ENCODE measurements at regions not wholly inside any gene's neighbourhood (a gene's known extent, or its start where the extent isn't known, plus 50 kb on each side); places are given as distances from the start of the nearest gene placed in this dataset.

DNA sequence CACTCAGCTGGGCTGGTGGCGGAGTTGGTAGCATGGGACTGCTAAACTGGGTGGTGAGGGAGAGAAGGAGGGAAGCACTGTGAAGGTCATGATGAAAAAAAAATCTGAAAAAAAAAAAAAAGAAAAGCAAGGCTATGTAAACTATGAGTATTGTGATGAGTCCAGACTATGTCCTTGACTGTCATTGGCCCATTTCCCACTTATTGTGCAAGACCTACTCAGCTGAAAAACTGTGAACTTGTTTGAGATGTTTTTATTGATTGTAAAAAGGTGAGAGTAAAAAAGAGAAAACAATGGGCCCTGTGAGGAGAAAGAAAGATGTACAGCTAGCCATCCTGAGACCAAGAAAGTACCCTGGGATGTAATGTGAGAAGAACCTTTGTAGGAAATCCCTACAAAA, 798.4 kb upstream of the TENM4 start (continued):
- TF ChIP-seq RELA (IDR thresholded peaks at IDR 0.05; ENCODE audit: borderline replicate concordance, partially characterized antibody) (no peak), SIX5 (IDR thresholded peaks at IDR 0.05; ENCODE audit: low read depth, low read length, severe bottlenecking) (no peak), KDM1A (IDR thresholded peaks at IDR 0.05; ENCODE audit: borderline replicate concordance) (no peak), CBX5 (IDR thresholded peaks at IDR 0.05; ENCODE audit: low read depth) (no peak), ETV6 (conservative IDR thresholded peaks at IDR 0.05 in 1 of 2, IDR thresholded peaks at IDR 0.05 in 1 of 2; ENCODE audit: borderline replicate concordance in 1 of 2, low read depth in 1 of 2) (no peak), MEF2B (IDR thresholded peaks at IDR 0.05; ENCODE audit: partially characterized antibody, poor library complexity, severe bottlenecking) (no peak)

DNA sequence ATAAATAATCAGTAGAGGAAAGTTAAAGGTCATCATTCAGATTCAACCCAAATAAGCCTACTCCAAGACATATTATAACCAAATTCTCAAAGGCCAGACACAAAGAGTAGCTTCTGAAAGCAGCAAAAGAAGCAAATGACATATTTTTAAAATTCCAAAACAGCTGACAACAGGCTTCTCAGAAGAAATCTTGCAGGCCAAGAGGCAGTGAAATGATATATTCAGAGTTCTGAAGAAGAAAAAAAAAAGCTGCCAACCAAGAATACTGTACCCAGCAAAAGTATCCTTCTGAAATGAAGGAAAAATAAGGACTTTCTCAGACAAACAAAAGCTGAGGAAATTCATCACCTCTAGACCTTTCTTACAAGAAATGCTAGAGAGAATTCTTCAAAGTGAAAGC, 787.1 kb upstream of the TENM4 start:
- no peaks in the 10 kb centered on the region for H3K4me1 ChIP-seq (ENCODE audit: control insufficient read depth, insufficient read depth, low read length)
- FAIRE-seq, result no peak
- no peak for ATAC-seq
- RAD21 ChIA-PET (ENCODE audit: unreplicated experiment), result no interaction called here
- H3K9ac ChIP-seq (ENCODE audit: control insufficient read depth, insufficient read depth, low read length), result no peak overlapping the region
- in situ Hi-C loops (cut with MboI) (no loop called here), intact Hi-C loops (cut with micrococcal nuclease; ENCODE audit: unreplicated experiment) (no loop called here)
- POLR2A ChIA-PET, result no interaction called here
- CTCF ChIA-PET, result no interaction called here
- TF ChIP-seq, protein P1, sequence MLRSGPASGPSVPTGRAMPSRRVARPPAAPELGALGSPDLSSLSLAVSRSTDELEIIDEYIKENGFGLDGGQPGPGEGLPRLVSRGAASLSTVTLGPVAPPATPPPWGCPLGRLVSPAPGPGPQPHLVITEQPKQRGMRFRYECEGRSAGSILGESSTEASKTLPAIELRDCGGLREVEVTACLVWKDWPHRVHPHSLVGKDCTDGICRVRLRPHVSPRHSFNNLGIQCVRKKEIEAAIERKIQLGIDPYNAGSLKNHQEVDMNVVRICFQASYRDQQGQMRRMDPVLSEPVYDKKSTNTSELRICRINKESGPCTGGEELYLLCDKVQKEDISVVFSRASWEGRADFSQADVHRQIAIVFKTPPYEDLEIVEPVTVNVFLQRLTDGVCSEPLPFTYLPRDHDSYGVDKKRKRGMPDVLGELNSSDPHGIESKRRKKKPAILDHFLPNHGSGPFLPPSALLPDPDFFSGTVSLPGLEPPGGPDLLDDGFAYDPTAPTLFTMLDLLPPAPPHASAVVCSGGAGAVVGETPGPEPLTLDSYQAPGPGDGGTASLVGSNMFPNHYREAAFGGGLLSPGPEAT (IDR thresholded peaks at IDR 0.05; ENCODE audit: low read depth), result no peak
- TF ChIP-seq YY1 (IDR thresholded peaks at IDR 0.05; ENCODE audit: low read depth, low read length) (no peak), CHD2 (IDR thresholded peaks at IDR 0.05; ENCODE audit: borderline replicate concordance, low read depth, low read length) (no peak), BRCA1 (IDR thresholded peaks at IDR 0.05; ENCODE audit: low read depth, low read length) (no peak), YBX1 (IDR thresholded peaks at IDR 0.05) (no peak), MEF2B (IDR thresholded peaks at IDR 0.05; ENCODE audit: partially characterized antibody, poor library complexity, severe bottlenecking) (no peak), RCOR1 (conservative IDR thresholded peaks at IDR 0.05; ENCODE audit: low read depth, low read length) (no peak), TCF3 (IDR thresholded peaks at IDR 0.05; ENCODE audit: borderline replicate concordance, insufficient read depth, low read depth, low read length) (no peak), POLR2AphosphoS2 (IDR thresholded peaks at IDR 0.05; ENCODE audit: low read depth, low read length) (no peak)
- TF ChIP-seq, protein P2, sequence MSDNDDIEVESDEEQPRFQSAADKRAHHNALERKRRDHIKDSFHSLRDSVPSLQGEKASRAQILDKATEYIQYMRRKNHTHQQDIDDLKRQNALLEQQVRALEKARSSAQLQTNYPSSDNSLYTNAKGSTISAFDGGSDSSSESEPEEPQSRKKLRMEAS (IDR thresholded peaks at IDR 0.05; ENCODE audit: low read depth, low read length), result no peak
- TF ChIP-seq, protein P3, sequence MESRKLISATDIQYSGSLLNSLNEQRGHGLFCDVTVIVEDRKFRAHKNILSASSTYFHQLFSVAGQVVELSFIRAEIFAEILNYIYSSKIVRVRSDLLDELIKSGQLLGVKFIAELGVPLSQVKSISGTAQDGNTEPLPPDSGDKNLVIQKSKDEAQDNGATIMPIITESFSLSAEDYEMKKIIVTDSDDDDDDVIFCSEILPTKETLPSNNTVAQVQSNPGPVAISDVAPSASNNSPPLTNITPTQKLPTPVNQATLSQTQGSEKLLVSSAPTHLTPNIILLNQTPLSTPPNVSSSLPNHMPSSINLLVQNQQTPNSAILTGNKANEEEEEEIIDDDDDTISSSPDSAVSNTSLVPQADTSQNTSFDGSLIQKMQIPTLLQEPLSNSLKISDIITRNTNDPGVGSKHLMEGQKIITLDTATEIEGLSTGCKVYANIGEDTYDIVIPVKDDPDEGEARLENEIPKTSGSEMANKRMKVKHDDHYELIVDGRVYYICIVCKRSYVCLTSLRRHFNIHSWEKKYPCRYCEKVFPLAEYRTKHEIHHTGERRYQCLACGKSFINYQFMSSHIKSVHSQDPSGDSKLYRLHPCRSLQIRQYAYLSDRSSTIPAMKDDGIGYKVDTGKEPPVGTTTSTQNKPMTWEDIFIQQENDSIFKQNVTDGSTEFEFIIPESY (IDR thresholded peaks at IDR 0.05), result no peak
- BruUV-seq (replicated peaks), result no TSS peak
- SMC1A ChIA-PET (ENCODE audit: uncharacterized antibody, unreplicated experiment), result interaction anchor here (0.6 to 0.7 kb wide), 2 partner anchors 60 to 713 kb away, joined by 3 read pairs; no protein-coding TSS in a partner anchor
- H3K27me3 ChIP-seq (replicated peaks in 1 of 2; ENCODE audit: control insufficient read depth in 2 of 2, insufficient read depth in 2 of 2, low read length in 1 of 2), result no peaks in the 10 kb centered on the region
- no peak overlapping the region for H3K4me3 ChIP-seq
- no peaks in the 10 kb centered on the region; the same call in 2 of the 3 replicates for H3K9me3 ChIP-seq (replicated peaks; ENCODE audit: control insufficient read depth, insufficient read depth, low read length)
- H3K27ac ChIP-seq (ENCODE audit: control insufficient read depth, insufficient read depth), result no peak overlapping the region
- H3K79me2 ChIP-seq (ENCODE audit: control insufficient read depth, insufficient read depth, low read length), result no peaks in the 10 kb centered on the region
- no peak for DNase-seq (ENCODE audit: low read depth, low spot score)
- H4K20me1 ChIP-seq (ENCODE audit: control insufficient read depth, insufficient read depth), result no peaks in the 10 kb centered on the region
- no peak overlapping the region for H3K4me2 ChIP-seq (ENCODE audit: control insufficient read depth, insufficient read depth)
- H3K36me3 ChIP-seq (ENCODE audit: control insufficient read depth in 2 of 2, insufficient read depth in 2 of 2, low read length in 1 of 2), result no peaks in the 10 kb centered on the region
- no peak overlapping the region for H2AFZ ChIP-seq (ENCODE audit: control insufficient read depth, low read depth, low read length)
